ENCODE measurements at regions not wholly inside any gene's neighbourhood (a gene's known extent, or its start where the extent isn't known, plus 50 kb on each side); places are given as distances from the start of the nearest gene placed in this dataset.

DNA sequence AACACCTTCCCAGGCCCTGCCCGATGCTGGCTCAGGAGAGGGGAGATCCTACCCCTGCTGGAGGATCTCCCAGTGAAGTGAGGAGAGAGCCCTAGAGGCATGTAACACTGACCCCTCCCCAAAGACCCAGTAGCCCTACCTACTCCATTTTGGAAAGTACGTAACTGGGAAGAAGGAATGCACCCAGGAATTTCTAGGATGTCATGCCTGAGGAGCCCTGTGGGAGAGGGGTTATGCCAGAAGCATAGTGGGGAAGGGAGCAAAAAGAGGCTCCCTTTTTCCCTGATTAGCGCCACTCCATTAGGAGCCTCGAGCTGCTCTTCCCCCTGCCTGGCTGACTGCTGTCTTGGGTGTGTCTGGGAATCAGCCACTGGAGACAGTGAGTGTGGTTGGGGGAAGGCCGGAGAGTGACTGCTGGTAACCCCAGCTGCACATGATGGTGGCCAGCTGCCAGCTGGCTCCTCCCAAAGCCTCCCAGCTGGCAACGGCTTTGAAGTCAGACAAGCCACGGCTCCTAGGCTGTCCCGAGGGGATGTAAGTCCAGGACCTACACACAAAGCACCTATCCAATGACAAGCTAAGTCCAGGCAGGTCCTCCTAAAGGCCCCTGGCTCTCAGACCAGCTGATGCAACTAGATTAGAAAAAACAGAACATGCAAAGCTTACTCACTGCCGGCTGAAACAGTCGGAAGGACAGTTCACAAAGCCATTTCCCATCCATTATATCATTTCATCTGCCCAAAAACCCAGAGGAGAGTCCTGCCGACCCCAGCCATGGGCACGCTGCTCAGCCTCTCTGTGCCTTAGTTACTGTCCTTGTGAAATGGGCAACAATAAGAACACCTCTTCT, 136.5 kb upstream of the ABCA1 start (continued):
- TF ChIP-seq SNIP1 (IDR thresholded peaks at IDR 0.05; ENCODE audit: low read depth) (no peak), SMAD4 (CRISPR knock-in tag; conservative IDR thresholded peaks at IDR 0.05) (peak; percentile 79), PURB (CRISPR knock-in tag; IDR thresholded peaks at IDR 0.05; ENCODE audit: low read depth) (no peak)

DNA sequence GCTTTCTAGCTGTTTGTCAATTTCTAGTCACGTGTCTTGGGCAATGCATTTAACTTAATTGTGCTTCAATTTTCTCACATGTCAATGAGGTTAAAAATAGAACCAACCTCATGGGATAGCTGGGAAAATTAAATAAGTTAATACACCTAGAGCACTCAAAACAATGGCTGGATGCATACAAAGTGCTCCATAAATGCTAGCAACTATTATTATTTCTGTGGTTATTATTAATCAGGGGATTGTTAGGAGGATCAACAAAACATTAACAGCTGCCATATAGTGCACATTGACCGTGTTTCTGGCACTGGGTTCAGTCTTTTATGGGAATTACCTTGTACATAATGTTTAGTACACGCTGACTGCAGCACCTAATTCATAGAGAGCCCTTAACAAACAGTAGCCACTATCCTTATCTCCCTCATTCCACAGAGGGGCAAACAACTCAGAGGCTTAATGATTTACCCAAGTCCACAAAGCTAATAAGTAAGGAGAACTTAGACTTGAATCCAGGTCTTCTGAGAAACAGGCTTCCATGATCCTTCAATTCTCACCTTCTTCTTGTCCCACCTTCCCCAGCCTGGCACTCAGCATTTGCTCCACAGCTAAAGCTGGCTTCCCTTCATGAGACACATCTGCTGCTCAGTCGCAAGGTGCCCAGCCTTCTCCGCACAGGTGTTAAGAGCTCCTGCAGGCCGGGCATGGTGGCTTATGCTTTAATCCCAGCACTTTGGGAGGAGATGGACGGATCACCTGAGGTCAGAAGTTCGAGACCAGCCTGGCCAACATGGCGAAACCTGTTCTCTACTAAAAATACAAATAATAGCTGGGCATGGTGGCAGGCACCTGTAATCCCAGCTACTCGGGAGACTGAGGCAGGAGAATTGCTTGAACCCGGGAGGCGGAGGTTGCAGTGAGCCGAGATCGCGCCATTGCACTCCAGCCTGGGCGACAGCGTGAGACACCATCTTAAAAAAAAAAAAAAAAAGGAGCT, 137.4 kb upstream of the ABCA1 start:
- H3K27ac ChIP-seq (ENCODE audit: extremely low read depth, low read depth, low read length), result no peak overlapping the region
- no TSS peak for BruUV-seq (replicated peaks)
- DNase-seq (ENCODE audit: extremely low read depth in 1 of 4, low spot score in 3 of 4) (no peak), FAIRE-seq (no peak), ATAC-seq (no peak)
- H3K36me3 ChIP-seq (ENCODE audit: control insufficient read depth, insufficient read depth, low read length), result no peaks in the 10 kb centered on the region
- TF ChIP-seq RAD51 (IDR thresholded peaks at IDR 0.05; ENCODE audit: borderline replicate concordance, low read depth) (peak; percentile 64), PHF8 (IDR thresholded peaks at IDR 0.05; ENCODE audit: borderline replicate concordance, low read length) (no peak)
- TF ChIP-seq, protein P1, sequence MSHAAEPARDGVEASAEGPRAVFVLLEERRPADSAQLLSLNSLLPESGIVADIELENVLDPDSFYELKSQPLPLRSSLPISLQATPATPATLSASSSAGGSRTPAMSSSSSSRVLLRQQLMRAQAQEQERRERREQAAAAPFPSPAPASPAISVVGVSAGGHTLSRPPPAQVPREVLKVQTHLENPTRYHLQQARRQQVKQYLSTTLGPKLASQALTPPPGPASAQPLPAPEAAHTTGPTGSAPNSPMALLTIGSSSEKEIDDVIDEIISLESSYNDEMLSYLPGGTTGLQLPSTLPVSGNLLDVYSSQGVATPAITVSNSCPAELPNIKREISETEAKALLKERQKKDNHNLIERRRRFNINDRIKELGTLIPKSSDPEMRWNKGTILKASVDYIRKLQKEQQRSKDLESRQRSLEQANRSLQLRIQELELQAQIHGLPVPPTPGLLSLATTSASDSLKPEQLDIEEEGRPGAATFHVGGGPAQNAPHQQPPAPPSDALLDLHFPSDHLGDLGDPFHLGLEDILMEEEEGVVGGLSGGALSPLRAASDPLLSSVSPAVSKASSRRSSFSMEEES (CRISPR knock-in tag; IDR thresholded peaks at IDR 0.05), result peak; percentile 76
- no peak overlapping the region for H3K9ac ChIP-seq (ENCODE audit: insufficient read depth in 1 of 2, low read depth in 2 of 2, low read length in 2 of 2)
- H3K4me2 ChIP-seq (ENCODE audit: insufficient read depth, low read length), result no peak overlapping the region
- H3K4me1 ChIP-seq (replicated peaks in 1 of 2; ENCODE audit: control insufficient read depth in 2 of 2, insufficient read depth in 2 of 2, low read length in 2 of 2), result peaks cover 0 to 8% of the 10 kb centered on the region in 2 experiments; a peak in 4 of 5 replicates
- WGBS (ENCODE audit: insufficient coverage, low coverage, missing lambda C conversion rate), result 1% methylated on average over 17 of the region's 17 CpGs
- H4K20me1 ChIP-seq (replicated peaks; ENCODE audit: control insufficient read depth, insufficient read depth, low read length), result no peaks in the 10 kb centered on the region
- no peaks in the 10 kb centered on the region for H3K9me3 ChIP-seq (replicated peaks; ENCODE audit: control insufficient read depth, insufficient read depth, low read depth, low read length)
- no peaks in the 10 kb centered on the region for H3K9me1 ChIP-seq (ENCODE audit: control insufficient read depth, insufficient read depth, low read length)
- no peaks in the 10 kb centered on the region for H3K79me2 ChIP-seq (ENCODE audit: control insufficient read depth, insufficient read depth, low read length)
- in situ Hi-C loops (cut with MboI), result no loop called here
- no peak overlapping the region for H2AFZ ChIP-seq (ENCODE audit: low read depth, low read length)
- intact Hi-C loops (cut with micrococcal nuclease), result no loop called here
- peaks cover 0 to 40% of the 10 kb centered on the region in 2 experiments; a peak in 3 of 5 replicates for H3K27me3 ChIP-seq (ENCODE audit: control insufficient read depth in 2 of 2, insufficient read depth in 2 of 2, low read length in 2 of 2)
- ChIA-PET CTCF (ENCODE audit: low intra/inter-chr PET ratio) (no interaction called here), POLR2A (interaction anchor here (0.7 to 2.1 kb wide), 3 partner anchors 10 to 185 kb away, joined by 4 to 6 read pairs (median 5); no protein-coding TSS in a partner anchor)
- no peak overlapping the region for H3K4me3 ChIP-seq

All from K562 (cell line).